HG03095 (cell line): ENCODE measurements at regions not wholly inside any gene's neighbourhood (a gene's known extent, or its start where the extent isn't known, plus 50 kb on each side); places are given as distances from the start of the nearest gene placed in this dataset.

Experiments
- ATAC-seq: cut with Tn5 transposase; IDR thresholded peaks from one replicate; pipeline ENCODE4 v1.9.1; 2021; ENCODE audit warnings: moderate library complexity; ENCODE audit not compliant: unreplicated experiment

GRCh38 chr10:117669122-117669521 lies 126.6 kb downstream of the EMX2 start:
- no peak for ATAC-seq

DNA sequence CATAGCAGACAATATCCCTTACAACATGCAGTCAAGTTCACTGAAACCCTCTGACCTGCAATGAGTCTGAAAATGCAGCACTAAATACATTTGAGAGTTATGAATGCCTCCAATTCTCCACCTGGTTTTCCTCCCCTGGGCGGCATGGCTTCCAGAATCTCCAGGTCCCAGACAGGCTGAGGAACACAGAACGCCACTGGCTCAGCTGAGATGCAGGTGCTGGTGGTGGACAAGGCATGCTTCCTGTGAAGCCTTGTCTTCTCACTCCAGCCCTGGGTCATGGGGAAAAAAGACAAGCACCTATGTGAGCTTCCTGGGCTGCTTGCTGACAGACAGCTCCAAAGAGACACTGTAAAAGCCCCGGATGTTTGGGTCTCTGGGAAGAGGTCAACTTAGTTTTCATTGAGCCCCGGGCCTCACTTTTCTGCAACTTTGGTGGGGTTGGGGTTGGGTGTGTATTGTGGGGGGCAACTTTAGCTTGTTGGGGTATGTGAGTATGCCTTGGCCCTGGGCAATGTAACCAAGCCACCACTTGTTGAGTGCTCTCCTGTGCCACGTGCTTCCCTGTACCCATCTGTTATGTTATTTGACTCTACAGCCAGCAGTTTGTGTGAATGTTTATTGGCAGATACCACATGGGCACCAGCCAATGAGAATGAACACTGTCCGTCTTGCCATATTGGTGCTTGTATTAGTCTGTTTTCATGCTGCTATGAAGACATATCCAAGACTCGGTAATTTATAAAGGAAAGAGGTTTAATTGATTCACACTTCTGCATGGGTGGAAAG lies 127.8 kb downstream of the EMX2 start:
- ATAC-seq, result no peak

DNA sequence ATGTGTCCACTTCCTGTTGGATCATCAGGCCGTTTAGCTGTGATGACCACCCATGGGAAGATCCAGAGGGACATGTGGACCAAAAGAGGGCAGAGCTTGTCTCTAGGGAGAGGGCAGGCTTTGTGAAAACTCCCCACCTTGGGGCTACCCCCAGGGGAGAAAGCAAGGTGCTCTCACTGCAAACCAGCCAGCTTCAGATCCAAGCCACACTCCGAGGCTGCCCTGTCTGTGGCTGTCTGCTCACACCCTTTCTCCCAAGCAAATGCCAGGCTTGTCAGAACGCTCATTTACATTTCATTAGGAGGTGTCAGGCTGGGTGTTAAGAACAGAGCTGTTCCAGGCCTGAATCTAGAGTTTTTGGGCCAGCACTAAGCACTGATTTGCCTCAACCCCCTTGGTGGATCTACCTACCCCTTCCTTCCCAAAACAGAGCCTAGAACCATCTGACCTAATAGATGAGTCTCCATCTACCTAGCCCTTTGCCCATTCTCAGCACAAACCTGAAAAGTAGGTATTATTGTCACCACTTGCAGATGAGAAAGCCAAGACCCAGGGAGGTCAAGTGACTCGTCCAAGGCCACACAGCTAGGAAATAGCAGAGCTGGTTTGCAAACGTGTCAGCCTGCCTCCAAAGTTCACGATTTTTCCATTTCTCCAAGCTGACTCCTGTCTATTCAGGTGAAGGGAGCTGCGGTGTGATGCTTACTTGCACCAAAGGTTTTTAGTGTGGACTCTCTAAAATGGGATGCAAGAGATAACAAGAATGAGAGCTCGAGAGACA lies 130.9 kb downstream of the EMX2 start:
- no peak for ATAC-seq

DNA sequence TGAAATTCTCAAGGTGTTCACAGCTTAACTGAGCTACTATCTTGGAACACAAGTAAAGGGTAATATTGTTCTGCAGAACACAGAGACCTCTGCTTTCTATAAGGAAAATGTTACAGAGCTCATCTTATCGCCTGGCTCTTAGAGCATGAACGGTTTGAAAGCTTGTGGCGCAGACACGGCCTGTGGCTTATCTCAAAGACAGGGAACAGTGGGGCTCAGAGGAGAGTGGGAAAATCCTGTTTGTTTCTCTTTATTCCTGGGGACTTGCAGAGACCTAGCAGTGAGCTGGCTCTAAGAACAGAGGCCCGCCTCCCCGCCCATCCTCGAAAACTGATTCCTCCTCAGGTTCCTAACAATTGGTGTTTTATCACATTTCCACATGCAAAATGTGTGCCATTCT lies 131.7 kb downstream of the EMX2 start:
- ATAC-seq, result no peak

DNA sequence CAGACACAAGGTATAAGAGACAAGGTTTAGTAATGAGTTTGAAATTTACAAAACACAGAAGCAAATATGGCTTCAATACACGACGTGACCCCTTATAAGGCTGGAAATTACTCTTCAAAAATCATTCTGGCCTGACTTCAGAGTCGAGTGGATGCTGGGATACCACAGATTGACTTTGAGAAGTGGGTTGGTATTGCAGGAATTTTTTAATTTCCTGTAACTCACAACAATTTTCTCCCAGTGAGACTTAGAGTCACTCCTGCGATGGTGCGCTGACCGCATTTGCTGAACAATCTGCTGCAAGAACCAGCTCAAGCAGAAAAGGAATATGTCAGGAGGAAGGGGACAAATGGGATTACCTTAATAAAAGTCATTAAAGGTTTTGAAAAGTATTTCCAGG lies 132.1 kb downstream of the EMX2 start:
- ATAC-seq, result no peak

GRCh38 chr10:117675514-117676055 lies 133.0 kb downstream of the EMX2 start:
- ATAC-seq, result no peak

DNA sequence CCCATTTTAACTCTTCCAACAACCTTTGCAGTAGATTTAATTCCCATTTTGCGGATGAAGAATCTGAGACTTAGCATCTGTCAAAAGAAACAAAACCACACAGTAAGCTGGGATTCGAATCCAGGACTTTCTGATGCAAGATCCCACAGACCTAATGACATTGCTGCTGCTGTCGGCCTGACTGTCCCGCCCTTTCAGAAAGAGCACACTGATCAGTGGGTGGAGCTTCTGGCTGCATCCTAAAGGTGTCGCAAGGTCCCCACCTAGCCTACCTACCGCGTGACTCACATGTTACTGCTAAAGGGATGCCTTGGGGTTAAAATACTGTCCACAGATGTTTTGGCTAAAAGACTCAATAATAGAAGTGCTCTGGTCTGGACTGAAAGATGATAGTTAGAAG lies 134.7 kb downstream of the EMX2 start:
- no peak for ATAC-seq

GRCh38 chr10:117677890-117678500 lies 135.4 kb downstream of the EMX2 start:
- ATAC-seq, result no peak

DNA sequence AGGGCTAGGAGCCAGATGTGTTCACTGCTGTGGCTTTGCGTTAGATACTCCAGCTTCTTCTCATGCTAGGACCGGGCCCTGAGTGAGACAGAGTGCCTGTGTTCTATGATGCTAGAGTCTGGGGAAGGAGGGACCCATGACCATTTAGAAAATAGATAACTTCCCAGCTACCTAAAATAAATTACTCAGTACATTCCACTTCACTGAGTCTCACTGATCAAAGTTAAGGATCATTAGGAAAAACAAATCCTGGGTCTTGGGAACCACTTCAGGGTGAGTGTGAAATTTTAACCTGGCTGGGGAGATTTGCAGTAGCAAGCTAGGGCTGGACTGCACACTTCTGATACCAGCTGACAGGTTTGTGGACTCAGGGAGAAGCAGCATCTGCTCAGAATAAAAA lies 138.1 kb downstream of the EMX2 start:
- no peak for ATAC-seq

DNA sequence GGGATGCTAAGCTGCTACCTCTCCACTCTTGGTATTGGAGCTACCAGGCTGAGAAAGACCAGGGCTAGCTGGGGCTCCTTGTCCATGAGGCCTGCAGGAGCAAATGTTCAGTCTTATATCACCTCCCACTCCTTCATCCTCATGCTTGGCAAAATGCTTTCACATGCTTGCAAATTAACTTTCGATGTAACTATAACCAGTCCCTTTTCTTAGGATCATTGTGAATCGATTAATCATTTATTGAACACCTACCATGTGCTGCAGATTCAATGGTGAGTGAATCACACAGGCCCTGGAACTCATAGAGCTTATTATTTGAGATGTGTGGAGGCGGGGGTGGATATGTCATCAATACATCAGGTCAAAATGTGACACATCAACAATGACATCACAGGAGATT lies 138.6 kb downstream of the EMX2 start:
- ATAC-seq, result no peak

- no peak for ATAC-seq
Observed at GRCh38 chr10:117684046-117684610, 141.6 kb downstream of the EMX2 start.

- ATAC-seq, result no peak
Observed at GRCh38 chr10:117684672-117685211, 142.2 kb downstream of the EMX2 start.

GRCh38 chr10:117685431-117685830 lies 142.9 kb downstream of the EMX2 start:
- ATAC-seq, result no peak

DNA sequence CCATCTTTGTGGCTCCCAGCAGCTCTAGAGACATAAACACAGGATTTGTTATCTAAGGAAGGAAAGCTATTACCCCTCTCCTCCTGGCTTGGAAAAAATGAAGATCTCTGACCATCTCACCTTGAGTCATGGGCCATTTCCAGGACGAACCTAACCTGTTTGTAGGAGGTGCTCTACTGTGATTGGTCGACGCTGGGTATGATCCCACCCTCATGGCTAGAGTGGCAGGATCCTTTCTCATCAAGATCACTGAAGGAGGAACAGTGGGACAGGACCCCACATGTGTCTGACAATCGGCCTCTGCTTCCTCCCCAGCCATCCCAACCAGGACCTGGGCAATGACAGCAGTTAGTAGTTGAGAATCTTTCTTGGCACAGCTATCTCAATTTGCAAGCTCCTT lies 144.1 kb downstream of the EMX2 start:
- ATAC-seq, result no peak

DNA sequence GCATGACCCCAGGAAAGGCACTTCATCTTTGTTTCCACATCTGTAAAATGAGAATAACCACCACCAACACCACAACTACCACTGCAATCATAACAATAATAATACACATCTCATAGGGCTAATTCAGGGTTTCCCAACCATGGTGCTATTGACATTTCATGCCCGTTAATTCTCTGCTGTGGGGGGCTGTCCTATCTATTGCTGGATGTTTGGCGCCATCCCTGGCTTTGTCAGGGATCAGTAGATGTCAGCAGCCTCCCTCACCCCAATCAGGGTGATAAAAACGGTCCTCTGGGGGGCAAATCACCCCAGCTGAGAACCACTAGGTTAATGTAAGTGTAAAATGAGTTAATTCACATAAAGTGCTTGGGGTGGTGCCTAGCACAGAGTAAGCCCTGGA lies 145.8 kb downstream of the EMX2 start:
- ATAC-seq, result no peak

GRCh38 chr10:117689566-117689965 lies 147.0 kb downstream of the EMX2 start:
- no peak for ATAC-seq

- no peak for ATAC-seq
Observed at GRCh38 chr10:117690359-117690758, 147.8 kb downstream of the EMX2 start.

GRCh38 chr10:117694190-117694589 lies 151.6 kb downstream of the EMX2 start:
- ATAC-seq, result no peak

GRCh38 chr10:117697402-117697801 lies 154.9 kb downstream of the EMX2 start:
- ATAC-seq, result no peak

DNA sequence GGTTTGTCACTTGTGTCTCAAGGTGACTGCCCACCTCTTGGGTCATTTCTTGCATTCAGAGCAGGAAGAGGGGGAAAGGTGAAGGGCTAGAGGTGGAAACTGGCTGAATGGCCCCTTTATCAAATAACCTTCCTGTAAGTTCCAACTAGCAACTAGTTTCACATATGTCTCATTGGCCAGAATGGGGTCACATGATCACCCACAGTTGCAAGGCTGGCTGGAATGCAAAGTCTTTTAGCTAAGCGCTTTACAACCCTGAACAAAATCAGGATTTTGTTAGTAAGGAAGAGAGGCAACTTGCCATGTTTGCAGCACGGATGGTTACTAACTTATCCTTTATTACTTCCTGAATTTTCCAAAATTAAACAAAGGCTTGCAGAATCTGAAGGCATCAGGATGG lies 156.3 kb downstream of the EMX2 start:
- ATAC-seq, result no peak

GRCh38 chr10:117699436-117700075 lies 157.0 kb downstream of the EMX2 start:
- no peak for ATAC-seq
